Mucosa of descending colon (tissue), 3 donors: ENCODE measurements at regions not wholly inside any gene's neighbourhood (a gene's known extent, or its start where the extent isn't known, plus 50 kb on each side); places are given as distances from the start of the nearest gene placed in this dataset.
"Not testable (repeated sequence)": the region's sequence is repeated elsewhere in the genome, so short reads cannot be mapped to it uniquely, and the experiment has no call there.

ENCODE experiments used
- ATAC-seq: fragments of 200-7000 bp; cut with Tn5 transposase; one replicate; pipeline ENCODE4 v1.9.1; 2020; ENCODE audit warnings: mild to moderate bottlenecking, moderate library complexity
- DNase-seq, 3 donors: peaks; one replicate each; pipeline ENCODE4 v3.0.0-alpha.2; 2020
- H3K36me3 ChIP-seq: fragments of 200-600 bp; one replicate; pipeline ENCODE4 v1.8.0; 2021; ENCODE audit warnings: low read depth, mild to moderate bottlenecking
- H3K4me1 ChIP-seq: fragments of 200-600 bp; one replicate; pipeline ENCODE4 v1.8.0; 2021; ENCODE audit warnings: low read depth, mild to moderate bottlenecking
- H3K4me3 ChIP-seq: fragments of 200-600 bp; one replicate; pipeline ENCODE4 v1.8.0; 2021; ENCODE audit warnings: mild to moderate bottlenecking
- H3K9me3 ChIP-seq: fragments of 200-600 bp; one replicate; pipeline ENCODE4 v1.8.0; 2021; ENCODE audit warnings: mild to moderate bottlenecking
- intact Hi-C, 2 donors: fragments of 100-400 bp; cut with DNase I in 1 of 2; cut with micrococcal nuclease in 1 of 2; formaldehyde crosslinking; loops; one replicate each; pipeline versions ENCODE4 v1.11.0 to v1.11.1; 2022; cut with DNase I, micrococcal nuclease
- TF ChIP-seq, protein P1 (sequence below): fragments of 200-600 bp; IDR thresholded peaks from one replicate; pipeline ENCODE4 v1.8.0; 2022; ENCODE audit warnings: antibody characterized with exemption, mild to moderate bottlenecking
- donor health status: DM: no; HTN: no; CAD: no; lungs with moderate emphysema.
- donor health status: DM: no; HTN: no; CAD: no.
- donor health status: DM: no; HTN: yes; CAD: no.

DNA sequence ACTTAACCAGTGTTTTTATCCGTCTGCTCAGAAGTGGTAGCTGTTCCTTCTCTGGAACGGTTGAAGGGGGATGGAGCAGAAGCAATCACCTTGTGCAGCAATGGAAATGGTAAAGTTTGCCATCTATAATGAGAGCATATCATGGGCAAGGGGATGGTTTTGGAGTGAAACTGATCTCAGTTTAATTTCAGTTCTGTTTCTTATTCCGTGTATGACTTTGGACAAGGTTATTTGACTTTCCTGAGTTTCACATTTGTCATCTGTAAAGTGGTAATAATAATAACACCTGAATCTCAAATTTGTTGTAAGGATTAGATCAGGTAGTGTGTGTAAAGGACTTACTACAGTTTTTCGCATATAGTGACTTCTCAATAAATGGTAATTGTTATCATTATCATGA, 106.1 kb downstream of the PCSK1 start:
- DNase-seq (no peak), ATAC-seq (no peak)
- intact Hi-C loops: no loop called here
- Histone ChIP-seq H3K4me3 (no peak overlapping the region), H3K9me3 (no peaks in the 10 kb centered on the region), H3K4me1 (peaks cover 8% of the 10 kb centered on the region), H3K36me3 (no peaks in the 10 kb centered on the region)
- TF ChIP-seq, protein P1, sequence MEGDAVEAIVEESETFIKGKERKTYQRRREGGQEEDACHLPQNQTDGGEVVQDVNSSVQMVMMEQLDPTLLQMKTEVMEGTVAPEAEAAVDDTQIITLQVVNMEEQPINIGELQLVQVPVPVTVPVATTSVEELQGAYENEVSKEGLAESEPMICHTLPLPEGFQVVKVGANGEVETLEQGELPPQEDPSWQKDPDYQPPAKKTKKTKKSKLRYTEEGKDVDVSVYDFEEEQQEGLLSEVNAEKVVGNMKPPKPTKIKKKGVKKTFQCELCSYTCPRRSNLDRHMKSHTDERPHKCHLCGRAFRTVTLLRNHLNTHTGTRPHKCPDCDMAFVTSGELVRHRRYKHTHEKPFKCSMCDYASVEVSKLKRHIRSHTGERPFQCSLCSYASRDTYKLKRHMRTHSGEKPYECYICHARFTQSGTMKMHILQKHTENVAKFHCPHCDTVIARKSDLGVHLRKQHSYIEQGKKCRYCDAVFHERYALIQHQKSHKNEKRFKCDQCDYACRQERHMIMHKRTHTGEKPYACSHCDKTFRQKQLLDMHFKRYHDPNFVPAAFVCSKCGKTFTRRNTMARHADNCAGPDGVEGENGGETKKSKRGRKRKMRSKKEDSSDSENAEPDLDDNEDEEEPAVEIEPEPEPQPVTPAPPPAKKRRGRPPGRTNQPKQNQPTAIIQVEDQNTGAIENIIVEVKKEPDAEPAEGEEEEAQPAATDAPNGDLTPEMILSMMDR: no peak

DNA sequence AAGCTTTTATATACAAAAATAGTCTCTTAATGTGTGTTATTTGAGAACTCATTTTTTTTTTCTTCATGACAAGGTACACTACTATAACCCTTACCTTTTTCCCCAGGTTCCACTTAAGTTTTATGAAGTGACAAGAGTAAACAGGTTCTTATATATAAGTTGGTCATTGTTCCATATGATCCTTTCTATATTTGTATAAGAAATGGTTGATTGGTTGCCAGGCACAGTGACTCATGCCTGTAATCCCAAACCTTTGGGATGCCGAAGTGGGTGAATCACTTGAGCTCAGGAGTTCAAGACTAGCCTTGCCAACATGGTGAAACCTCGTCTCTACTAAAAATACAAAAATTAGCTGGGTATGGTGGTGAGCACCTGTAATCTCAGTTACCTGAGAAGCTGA, 108.3 kb downstream of the PCSK1 start:
- H3K4me1 ChIP-seq: no peaks in the 10 kb centered on the region
- no peak for DNase-seq
- no peaks in the 10 kb centered on the region for H3K9me3 ChIP-seq
- no peaks in the 10 kb centered on the region for H3K36me3 ChIP-seq
- TF ChIP-seq, protein P1: no peak
- intact Hi-C loops: no loop called here
- ATAC-seq: peak; percentile 73
- H3K4me3 ChIP-seq: no peak overlapping the region

DNA sequence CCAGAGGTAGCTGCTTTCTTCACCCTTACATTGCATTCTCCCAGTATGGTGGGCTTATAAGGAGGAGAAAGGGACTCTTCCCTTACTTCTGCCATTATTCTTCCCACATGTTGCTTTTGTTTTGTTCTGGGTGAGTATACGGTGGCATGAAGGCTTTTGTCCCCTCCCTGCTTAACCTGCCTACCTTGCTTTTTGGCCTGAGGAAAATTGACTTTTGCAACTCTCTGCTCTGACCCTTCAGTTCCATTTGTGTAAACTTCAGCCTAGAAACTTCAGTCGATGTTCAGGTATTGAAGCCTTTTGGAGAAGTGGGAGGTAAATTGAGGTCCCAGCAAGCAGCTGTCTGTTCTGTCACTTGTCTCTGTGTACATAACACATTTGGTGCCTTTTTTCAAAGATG, 110.2 kb downstream of the PCSK1 start:
- no peak for DNase-seq
- Histone ChIP-seq H3K36me3 (no peaks in the 10 kb centered on the region), H3K4me3 (no peak overlapping the region), H3K4me1 (no peaks in the 10 kb centered on the region), H3K9me3 (no peaks in the 10 kb centered on the region)
- intact Hi-C loops: no loop called here
- no peak for ATAC-seq
- TF ChIP-seq, protein P1: no peak

GRCh38 chr5:96322217-96322616, 110.8 kb downstream of the PCSK1 start:
- no peaks in the 10 kb centered on the region for H3K4me1 ChIP-seq
- H3K4me3 ChIP-seq: no peak overlapping the region
- no peak for DNase-seq
- no peaks in the 10 kb centered on the region for H3K9me3 ChIP-seq
- no peaks in the 10 kb centered on the region for H3K36me3 ChIP-seq
- ATAC-seq: no peak
- intact Hi-C loops: no loop called here
- TF ChIP-seq, protein P1: no peak

DNA sequence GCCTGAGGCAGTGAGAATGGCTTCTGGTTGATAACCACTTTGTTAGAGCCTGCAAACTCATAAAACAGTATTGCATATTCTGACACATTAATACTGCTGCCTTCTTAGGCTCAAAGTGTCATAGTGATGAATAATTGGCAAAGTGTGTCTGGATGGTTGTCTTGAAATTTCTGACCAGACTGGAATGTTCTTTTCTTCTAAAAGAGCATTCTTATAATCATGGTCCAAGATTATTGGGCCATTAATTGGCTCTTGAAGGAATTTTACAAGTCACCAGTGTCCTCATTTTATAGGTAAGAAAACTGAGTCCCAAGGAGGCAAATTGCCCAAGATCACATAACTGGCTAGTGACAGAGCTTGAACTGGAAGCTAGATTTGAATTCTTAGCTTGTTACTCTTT, 111.7 kb downstream of the PCSK1 start:
- no peaks in the 10 kb centered on the region for H3K36me3 ChIP-seq
- ATAC-seq (no peak), DNase-seq (no peak)
- H3K9me3 ChIP-seq: no peaks in the 10 kb centered on the region
- TF ChIP-seq, protein P1: no peak
- no peak overlapping the region for H3K4me3 ChIP-seq
- no peaks in the 10 kb centered on the region for H3K4me1 ChIP-seq
- intact Hi-C loops: no loop called here

DNA sequence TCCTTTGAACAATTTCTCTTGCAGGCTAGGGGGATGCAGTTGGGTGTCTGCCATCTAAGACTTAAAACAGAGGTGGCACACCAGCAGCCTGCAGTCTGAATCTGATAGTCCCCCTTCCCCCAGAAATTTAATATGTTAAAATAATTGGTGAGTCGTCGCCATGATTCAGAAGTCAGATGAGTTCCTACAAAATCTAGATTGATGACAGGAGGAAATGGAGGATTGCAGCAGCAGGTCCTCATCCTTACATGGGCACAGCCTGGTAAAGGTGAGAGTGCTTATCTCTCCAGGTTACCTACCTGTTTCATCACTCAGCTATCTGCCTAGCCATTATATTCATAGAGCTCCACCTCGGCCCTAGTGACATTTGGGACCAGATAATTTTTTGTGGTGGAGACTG, 112.3 kb downstream of the PCSK1 start:
- TF ChIP-seq, protein P1: no peak
- H3K9me3 ChIP-seq: no peaks in the 10 kb centered on the region
- H3K36me3 ChIP-seq: no peaks in the 10 kb centered on the region
- H3K4me3 ChIP-seq: no peak overlapping the region
- DNase-seq (no peak), ATAC-seq (no peak)
- H3K4me1 ChIP-seq: no peaks in the 10 kb centered on the region
- intact Hi-C loops: no loop called here

DNA sequence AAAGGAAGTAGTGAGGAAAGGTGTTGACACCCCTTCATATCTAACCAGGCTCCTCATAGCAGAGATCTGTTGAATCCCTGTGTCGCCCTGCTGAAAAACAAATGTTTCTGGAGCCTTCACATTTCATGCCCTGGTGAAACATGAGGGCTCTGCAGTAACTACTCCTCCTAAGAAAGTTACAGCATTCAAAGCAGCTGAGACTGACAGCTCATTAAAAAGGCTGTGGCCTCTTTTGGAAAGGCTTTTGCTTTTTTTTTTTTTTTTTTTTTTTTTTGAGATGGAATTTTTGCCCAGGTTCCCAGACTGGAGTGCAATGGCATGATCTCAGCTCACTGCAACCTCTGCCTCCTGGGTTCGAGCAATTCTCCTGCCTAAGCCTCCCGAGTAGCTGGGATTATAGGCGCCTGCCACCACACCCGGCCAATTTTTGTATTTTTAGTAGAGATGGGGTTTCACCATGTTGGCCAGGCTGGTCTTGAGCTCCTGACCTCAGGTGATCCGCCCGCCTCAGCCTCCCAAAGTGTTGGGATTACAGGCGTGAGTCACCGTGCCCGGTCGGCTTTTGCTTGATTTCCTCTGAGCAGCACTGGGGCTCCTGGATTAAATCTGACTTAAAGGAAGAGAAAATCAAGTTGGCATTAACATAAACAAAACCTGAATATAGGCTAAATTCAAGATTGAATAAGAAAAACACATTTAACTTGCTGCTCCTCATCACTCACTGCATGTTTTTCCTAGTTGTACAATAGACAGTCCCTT, 112.9 kb downstream of the PCSK1 start:
- ATAC-seq, DNase-seq, H3K9me3 ChIP-seq, intact Hi-C loops, H3K36me3 ChIP-seq, H3K4me1 ChIP-seq, H3K4me3 ChIP-seq: not testable (repeated sequence)
